ENCODE measurements at regions not wholly inside any gene's neighbourhood (a gene's known extent, or its start where the extent isn't known, plus 50 kb on each side); places are given as distances from the start of the nearest gene placed in this dataset.
"Not testable (repeated sequence)": the region's sequence is repeated elsewhere in the genome, so short reads cannot be mapped to it uniquely, and the experiment has no call there.

DNA sequence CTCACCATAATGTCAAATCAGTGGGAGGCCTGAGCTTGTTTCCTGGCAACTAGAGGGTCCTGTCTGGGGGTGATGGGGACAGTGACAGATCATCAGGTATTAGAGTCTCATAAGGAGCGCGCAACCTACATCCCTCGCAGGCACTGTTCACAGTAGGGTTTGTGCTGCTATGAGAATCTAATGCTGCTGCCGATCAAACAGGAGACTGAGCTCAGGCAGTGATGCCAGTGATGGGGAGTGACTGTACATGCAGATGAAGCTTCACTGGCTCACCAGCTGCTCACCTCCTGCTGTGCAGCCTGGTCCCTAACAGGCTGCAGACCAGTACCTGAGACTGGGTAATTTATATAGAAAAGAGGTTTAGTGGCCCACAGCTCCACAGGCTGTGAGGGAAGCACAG is 147.3 kb downstream of the TTLL2 start:
- no peak for DNase-seq

DNA sequence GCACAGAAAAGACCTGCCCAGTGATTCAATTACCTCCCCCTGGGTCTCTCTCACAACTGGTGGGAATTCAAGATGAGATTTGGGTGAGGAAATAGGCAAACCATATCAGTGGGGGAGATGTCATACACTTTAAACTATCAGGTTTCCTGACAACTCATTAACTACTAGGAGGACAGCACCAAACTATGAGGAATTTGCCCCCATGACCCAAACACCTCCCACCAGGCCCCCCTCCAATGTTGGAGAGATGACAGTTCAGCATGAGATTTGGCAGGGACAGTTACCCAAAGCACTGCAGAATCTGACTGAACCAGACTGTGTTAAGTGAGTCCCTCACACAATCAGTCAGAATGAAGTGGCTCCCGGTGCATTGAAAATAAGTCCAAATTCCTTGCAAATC is 148.0 kb downstream of the TTLL2 start:
- DNase-seq = no peak

DNA sequence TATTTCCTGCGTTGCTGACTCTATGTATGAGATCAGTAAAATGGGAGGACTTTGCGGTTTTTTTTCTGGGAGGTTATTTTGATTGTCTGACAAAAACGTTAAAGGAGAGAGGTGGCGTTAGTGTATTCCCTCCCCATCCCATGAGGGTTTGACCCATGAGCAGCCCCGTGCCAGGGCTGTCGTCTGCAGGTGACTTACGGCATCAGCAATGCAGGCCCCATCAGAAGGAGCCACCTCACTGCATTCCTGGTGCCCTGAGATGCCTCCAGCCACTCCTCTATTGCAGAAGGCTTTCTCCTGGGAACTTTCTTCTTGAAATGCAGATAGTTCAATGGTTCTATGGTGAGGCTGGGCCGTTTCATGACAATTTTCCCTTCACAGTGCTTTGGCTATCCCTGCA is 149.3 kb downstream of the TTLL2 start:
- DNase-seq = no peak

DNA sequence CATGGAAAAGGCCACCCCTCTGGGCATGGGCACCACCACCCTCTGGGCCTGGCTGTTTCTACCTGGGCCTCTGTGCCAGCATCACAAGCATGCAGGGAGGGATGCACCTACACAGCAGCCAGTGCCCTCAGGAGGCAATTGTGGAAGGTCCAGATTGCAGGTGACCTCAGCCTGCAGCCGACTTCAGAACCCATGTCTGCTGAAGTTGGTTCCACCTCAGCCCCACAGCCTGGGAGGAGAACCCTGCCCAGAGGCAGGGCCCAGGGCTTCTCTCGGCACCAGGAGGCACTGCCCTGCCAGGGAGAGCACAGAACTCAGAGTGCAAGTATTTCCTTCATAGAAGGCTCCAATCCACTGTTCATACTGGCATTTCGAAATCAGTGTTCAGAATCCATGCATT is 149.8 kb downstream of the TTLL2 start:
- DNase-seq = no peak

DNA sequence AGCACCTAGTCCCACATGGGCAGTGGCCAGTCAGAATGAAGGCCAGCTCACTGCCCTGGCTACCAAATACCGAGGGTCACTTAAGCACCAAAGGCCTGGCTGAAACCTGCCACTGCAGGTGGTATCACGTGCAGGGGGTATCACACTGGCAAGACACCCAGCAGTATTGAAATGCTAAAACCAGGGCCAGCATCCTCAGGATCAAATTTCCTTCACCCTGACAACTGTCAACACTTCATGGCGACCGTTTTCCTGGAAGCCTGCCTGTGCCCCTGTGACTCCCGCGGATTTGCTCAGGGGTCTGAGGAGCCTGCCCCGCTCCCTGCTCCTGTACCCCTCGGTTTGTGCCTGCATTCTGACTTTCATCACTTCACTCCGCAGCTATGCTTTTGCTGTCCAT is 151.1 kb downstream of the TTLL2 start:
- DNase-seq = no peak

DNA sequence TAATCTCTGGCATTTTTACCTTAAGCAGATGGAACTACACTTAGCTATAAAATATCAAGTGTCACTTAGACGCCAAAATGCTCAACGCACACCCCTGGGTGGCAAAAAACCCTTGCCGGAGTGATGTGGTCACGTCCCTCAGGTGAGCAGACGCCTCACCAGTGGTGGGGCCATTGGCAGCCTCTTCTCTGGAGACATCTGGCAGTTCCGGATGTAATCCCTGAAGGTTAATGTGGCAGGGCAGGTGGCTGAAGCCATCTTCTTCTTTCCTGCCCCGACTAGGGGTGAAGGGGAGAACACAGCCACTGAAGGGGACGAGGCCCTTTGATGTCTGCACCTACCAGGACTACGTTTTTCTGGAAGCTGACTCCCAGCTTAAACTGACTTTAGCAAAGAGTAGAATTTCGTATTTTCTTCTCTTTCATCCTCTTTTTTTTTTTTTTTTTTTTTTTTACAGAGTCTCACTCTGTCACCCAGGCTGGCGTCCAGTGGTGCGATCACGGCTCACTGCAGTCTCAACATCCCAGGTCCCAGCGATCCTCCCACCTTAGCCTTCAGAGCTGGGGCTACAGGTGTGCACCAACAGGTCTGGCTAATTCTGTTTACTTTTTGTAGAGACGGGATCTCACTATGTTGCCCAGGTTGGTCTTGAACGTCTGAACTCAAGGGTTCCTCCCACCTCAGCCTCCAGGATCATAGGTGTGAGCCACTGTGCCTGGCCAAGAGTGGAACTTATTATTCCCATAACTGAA is 152.1 kb downstream of the TTLL2 start:
- no peak for DNase-seq

DNA sequence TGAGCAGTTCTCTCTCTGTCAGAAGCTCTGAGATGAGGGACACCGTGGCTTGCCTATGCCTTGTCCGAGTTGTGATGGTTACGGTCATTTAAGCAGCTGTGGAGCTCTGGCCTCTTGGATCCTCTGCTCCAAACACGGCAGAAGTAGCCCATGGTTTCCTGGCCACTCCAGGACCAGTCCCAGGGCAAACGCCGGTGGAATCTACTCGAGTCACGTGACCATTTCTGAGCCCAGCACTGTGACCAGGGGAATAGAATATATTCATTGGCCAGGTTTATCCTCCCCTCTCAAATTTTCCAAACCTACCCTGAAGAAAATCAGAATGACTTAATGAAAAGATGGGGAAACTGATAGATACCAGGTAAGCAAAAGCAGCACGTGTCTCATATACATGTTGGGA is 152.8 kb downstream of the TTLL2 start:
- no peak for DNase-seq

DNA sequence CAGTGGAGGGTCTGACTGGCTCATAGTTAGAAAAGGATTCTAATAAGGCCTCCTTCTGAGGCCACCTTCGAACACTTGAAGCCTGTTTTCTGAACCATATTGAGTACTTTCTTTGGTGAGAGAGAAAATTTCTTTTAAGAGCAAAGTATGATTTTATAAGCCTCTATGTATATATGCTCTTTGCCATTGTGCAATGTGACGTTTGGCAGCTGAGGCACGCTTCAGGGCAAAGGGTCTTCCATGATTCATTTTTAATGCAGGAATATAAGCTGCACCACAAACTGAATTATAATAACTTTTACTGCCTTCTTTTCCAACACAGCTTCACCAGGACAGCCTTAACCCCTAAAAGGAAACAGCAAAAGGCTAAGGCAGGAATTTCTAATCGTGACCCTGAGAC is 154.4 kb downstream of the TTLL2 start:
- DNase-seq = no peak

DNA sequence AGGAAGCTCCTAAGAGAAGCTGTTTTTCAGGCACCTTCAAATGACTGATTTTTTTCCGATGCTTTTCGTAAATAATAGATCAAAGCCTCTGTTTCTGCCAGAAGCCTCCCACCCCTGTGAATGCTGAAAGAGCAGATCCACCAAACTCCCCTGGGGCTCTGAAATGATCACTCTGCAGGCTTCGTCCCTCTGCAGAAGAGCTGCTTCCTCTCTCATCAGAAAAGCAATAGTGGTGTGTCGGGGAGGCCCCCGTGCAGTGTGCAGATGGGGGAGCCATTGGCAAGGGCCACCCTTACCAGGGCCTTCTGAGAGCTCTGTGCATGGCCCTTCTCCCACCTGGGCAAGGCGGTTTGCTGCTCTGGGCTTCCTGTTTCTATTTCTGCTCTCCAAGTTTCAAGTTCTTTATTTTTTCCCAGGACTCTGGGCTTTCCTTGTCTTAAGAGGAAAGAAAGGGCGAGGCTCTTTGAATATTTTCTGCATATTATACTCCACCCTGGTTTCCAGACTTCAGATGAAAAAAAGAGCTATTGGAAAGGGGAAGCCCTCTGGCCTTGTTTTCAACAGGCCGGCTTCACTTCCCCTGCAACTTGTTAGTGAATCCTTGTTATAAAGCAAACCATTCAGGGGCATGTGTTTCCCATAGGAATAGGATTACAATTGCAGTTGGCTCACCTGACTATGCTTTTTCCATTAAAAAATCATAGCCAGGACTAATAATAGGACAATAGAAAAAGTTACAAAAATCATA is 155.2 kb downstream of the TTLL2 start:
- DNase-seq = no peak

DNA sequence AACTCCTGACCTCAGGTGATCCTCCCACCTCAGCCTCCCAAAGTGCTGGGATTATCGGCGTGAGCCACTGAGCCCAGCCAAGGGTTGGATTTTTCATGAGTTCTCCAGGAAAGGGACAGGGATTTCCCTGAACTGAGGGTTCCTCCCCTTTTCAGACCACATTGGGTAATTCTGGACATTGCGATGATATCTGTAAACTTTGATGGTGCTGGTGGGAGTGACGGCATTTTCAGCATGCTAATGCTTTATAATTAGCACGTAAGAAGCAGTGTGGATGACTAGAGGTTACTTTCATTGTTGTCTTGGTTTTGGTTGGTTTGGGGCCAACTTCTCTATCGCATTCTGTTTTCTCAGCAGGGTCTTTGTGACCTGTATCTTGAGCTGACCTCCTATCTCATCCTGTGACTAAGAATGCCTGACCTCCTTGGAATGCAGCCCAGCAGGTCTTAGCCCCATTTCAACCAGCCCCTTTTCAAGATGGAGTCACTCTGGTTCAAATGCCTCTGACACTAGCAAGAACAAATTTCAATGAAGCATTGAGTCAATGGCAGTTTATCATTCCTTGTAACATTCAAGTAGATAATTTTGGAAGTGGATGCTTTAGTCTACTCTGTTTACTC is 156.5 kb downstream of the TTLL2 start:
- DNase-seq = no peak

DNA sequence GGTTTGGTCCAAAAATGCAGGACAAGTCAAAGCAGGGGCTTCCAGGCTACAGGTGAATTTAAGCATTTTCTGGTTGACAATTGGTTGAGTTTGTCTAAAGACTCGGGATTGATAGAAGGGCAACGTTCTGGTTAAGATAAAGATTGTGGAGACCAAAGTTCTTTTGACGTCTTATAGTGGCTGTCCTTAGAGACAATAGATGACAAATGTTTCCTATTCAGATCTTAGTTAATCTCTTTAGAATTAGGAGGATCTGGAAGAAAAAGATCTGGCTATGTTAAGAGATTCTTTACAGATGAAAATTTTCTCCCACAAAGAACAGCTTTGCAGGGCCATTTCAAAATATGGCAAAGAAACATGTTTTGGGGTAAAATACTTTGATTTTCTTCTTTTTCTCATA is 157.9 kb downstream of the TTLL2 start:
- DNase-seq = not testable (repeated sequence)

DNA sequence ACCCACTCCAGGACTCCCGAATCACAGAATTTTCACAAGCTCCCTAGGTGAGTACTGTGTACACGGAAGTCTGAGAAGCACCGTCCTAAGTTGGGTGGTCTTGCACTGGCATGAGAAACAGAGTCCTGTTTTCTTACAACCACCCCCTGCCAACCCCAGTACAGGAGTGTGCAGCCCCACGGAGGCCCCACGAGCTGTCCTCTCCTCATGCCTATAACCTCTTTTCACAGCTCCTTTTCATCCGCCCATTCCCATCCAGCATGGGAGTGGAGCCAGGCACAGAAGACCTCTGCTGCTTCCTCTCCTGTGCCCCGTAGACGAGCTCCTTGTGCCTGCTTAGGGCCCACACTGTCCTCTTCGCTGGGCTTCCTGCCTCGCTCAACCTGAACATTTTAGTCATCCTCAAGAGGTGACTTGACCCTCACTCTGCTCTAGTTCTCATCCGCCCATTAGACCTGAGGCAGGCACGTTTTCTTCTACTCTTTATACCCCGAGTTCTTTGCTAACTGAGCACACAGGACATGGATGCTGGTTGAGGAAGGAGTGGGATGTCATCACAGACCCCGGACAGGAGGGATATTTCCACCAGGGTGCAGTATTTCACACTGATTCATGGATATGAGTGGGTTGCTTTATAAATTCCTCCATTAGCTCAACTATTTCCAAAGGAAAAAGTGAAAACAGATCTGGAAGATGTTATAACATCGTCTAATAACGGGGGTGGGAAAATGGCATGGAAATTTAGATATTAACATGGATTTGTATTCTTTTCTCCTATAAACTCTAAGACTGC is 160.5 kb downstream of the TTLL2 start:
- no peak for DNase-seq

DNA sequence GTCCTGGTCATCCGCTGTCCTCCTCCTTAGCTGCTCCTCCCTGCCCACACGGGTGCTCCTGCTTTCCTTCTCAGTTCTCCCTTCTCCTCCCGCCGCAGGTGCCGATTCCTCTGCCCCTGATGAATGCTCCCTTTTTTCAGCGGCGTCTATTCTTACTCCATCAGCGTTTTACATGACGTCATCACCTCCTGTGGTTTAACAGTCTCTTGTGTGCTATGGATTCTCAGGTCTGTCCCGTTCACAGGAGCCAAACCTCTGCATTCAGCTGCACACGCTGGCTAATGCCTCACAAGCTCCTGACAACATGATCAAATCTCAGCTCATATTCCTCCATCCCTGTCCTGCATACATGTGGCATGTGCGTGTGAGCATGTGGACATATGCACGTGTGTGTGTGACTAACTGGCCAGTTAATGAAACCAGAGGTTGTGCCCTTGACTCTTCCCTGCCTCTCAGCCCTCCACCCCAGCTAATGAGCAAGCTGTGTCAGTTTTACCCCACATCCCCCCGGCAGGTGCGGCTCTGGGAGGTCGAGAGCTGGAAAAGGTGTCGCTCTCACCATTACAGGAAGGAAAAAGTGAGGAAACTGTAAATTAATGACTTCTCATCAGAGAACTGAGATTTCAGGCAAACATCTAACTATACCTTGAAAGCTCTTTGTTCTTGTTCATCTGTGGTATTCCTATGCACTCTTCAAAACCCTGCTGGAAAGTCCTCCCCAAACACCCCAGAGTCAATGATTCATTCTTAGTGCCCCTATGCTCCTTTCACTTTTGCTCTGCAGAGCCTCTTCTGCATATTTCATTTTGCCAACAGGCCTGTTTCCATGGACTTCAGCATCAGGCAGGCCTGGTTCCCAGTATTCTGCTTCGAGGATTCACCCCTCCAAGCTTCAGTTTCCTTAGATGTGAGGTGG is 163.1 kb downstream of the TTLL2 start:
- DNase-seq = no peak

DNA sequence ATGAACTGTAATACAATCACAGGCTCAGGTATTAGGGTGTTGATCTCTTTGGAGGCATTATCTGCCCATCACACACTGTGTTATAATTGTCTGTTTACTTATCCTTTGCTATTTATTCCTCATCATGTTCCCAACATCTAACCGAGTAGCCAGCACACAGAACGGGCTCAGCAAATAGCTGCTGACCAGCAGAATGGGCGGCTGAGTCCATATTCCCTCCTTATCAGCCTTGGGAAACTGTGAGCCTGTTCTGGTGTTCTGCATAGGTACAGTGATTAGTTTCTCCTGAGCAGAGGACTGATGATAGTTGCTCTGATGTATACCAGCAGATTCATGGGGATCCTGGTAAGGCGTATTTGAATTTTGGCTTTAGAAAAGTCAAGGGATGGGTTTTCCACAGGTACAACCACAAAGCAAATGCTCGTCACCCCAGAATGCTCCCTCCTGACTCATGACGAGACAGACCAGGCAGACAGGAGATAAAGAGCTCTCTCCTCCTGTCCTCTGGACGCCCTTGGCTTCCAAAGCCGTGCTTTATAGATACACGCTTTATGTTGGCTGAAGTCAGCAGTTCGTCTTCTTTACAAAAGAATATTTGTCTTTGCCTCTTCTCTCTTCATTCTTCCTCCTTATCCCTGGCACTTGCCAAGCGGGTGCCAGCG is 166.7 kb downstream of the TTLL2 start:
- no peak for DNase-seq

DNA sequence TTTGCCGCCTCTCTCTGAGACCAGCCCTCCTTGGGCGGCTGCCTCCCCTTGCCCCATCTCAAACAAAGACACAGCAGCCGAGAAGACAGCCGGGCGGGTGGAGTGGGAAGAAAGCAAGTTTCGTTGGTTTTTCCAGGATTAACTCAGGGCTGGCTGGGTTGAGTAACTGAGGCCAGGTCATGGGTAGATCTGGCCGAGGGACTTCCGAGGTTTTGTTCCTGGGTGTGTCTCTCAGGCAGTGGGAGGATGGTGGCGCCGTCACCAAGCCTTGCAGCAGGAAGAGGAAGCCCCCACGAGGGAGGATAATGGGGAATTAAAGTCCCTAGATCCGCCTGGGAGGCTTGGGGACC is 167.2 kb downstream of the TTLL2 start:
- DNase-seq = no peak

DNA sequence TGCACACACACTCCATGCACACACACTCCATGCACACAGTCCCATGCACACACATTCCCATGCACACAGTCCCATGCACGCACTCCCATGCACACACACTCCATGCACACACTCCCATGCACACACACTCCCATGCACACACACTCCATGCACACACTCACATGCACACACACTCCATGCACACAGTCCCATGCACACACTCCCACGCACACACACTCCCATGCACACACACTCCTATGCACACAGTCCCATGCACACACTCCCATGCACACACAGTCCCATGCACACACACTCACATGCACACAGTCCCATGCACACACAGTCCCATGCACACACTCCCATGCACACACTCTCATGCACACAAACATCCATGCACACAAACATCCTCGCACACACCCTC is 168.4 kb downstream of the TTLL2 start:
- no peak for DNase-seq

DNA sequence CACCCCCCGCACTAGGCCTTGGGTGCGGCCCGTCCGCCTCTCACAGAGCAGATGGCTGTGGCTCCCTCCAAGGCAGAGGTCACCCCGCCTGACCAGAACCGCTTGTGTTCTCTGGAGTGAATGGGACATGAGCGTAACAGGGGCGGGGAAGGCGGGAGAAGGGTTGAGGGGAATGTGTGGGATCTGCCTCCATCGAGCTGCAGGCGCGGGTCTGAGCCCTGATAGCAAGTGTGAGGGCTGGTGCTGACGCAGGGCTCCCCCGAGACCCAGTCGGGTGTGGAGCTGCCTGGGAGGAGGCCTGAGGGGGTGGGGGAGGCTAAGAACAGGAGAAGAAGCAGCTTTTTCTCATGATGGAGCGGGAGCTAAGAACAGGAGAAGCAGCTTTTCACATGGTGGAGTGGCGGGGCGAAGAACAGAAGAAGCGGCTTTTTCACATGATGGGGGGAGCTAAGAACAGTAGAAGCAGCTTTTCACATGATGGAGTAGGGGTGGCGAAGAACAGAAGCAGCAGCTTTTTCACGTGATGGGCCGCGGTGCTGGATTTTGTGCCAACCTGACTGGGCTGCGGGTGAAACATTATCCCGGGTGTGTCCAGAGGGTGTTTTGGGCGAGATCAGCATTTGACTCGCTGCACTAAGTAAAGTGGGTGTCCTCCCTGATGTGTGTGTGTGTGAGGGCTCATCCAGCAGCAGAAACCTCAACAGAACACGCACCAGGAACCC is 169.3 kb downstream of the TTLL2 start:
- DNase-seq = peak; percentile 76

DNA sequence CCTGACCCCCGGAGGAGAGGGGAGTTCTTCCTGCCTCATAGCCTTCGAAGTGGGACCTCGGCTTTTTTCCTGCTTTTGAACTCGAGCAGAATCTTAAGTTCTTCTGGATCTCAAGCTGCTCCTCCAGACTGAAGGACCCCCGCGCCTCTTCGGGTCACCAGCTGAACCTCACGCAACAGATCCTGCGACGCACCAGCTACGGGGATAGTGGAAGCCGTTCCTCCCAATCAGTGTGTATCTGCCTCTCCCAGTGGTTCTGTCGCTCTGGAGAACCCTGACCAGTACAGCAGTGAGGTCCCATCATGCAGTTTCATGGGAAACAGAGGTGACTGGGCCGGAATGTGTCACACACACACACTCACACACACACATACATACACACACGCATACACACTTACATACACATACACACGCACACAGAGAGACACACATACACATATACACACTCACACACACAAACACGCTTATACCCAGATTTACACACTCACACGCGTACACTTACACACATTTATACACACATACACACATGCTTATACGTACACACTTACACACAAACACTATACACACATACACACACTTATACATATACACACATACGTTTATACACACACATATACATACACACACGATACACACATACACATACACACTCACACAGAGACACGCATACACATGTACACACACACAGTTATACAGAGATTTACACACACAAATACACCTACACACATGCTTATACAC is 170.0 kb downstream of the TTLL2 start:
- no peak for DNase-seq

DNA sequence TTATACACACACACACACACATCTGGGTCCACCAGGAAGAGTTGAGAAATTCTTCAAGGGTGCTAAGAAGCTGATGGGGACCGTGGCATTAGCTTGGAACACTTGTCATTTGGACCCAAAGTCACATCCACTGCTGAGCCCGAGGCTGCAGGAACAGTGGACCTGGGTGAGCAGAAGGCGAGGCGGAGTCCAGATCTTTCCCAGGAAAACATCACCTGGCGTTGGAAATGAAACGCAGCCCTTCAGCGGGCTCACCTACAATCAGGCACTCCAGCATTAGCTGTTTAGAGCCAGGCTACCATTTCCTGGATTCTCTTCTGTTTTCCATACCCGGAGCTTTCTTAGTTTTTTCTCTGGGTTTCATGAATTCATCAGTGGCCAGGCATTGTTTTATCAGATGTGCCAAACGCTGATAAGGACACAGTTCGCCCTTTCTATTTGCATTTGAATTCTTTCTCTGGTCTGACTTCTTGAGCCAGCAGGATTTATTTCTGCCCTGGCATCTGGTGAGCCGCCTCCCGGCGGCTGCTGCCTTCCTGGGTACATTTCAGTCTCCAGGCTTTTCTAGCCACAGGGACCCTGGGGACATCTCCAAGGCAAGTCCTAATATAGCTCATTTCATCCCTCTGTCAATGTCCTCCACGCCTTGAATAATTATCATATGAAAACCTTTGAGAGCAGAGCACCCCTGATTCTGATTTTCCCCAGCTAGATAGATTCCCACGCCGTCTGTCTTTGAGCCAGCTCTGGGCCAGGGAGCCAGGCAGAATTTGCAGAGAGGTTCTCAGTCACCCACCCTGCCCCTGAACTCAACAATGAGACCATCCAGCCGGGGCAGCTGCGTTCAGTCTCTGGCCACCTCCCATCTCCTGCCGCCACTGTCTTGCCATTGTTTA is 170.9 kb downstream of the TTLL2 start:
- DNase-seq = peak; percentile 72
